Activated CD4-positive, alpha-beta memory T cell treated with anti-CD3 and anti-CD28 coated beads, Interleukin-2, amount 10 ng/mL, durations not matched to agents 7 days and 5 days (primary cell): ENCODE measurements at regions not wholly inside any gene's neighbourhood (a gene's known extent, or its start where the extent isn't known, plus 50 kb on each side); places are given as distances from the start of the nearest gene placed in this dataset.
"Not testable (repeated sequence)": the region's sequence is repeated elsewhere in the genome, so short reads cannot be mapped to it uniquely, and the experiment has no call there.

Experiments used
- CTCF ChIA-PET: fragments of 350-600 bp; sonication (Branson Sonifier 250); formaldehyde crosslinking; loops from one replicate; lab custom pipeline; 2021; ENCODE audit warnings: antibody characterized with exemption, inconsistent platforms; lab: Charles Lee
- POLR2A ChIA-PET: fragments of 350-600 bp; sonication (Branson Sonifier 250); formaldehyde crosslinking; loops from one replicate; lab custom pipeline; 2021; ENCODE audit warnings: antibody characterized with exemption; lab: Charles Lee
- DNase-seq: peaks from one replicate; pipeline ENCODE4 v3.0.0-alpha.2; 2020
- H3K27ac Mint-ChIP-seq: one replicate; pipeline ENCODE4 v1.8.0; 2021; ENCODE audit warnings: mild to moderate bottlenecking, mixed read lengths
- H3K27me3 Mint-ChIP-seq: one replicate; pipeline ENCODE4 v1.8.0; 2021; ENCODE audit warnings: mixed read lengths
- H3K36me3 Mint-ChIP-seq: one replicate; pipeline ENCODE4 v1.8.0; 2021; ENCODE audit warnings: low read depth, mixed read lengths
- H3K4me1 Mint-ChIP-seq: one replicate; pipeline ENCODE4 v1.8.0; 2021; ENCODE audit warnings: mixed read lengths
- H3K4me3 Mint-ChIP-seq: one replicate; pipeline ENCODE4 v1.8.0; 2021; ENCODE audit warnings: mild to moderate bottlenecking, mixed read lengths
- H3K9me3 Mint-ChIP-seq: one replicate; pipeline ENCODE4 v1.8.0; 2021; ENCODE audit warnings: mixed read lengths

DNA sequence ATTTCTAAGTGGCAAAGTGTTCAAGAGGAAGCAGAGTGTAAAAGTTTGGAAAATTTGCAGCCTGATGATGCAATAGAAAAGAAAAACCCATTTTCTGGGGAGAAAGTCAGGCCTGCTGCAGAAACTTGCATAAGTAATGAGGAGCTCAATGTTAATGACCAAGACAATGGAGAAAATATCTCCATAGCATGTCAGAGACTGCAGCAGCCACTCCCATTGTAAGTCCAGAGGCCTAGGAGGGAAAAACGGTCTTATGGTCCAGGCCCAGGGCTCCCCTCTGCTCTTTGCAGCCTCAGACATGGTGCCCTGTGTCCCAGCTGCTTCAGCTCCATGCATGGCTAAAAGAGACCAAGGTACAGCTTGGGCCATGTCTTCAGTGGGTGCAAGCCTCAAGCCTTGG lies 96.6 kb upstream of the GMNC start:
- CTCF ChIA-PET: no interaction called here
- Mint-ChIP-seq H3K27me3 (no peaks in the 10 kb centered on the region), H3K36me3 (no peaks in the 10 kb centered on the region), H3K9me3 (peaks cover 2% of the 10 kb centered on the region), H3K4me3 (no peak overlapping the region), H3K27ac (no peak overlapping the region), H3K4me1 (no peaks in the 10 kb centered on the region)
- POLR2A ChIA-PET: no interaction called here
- no peak for DNase-seq

DNA sequence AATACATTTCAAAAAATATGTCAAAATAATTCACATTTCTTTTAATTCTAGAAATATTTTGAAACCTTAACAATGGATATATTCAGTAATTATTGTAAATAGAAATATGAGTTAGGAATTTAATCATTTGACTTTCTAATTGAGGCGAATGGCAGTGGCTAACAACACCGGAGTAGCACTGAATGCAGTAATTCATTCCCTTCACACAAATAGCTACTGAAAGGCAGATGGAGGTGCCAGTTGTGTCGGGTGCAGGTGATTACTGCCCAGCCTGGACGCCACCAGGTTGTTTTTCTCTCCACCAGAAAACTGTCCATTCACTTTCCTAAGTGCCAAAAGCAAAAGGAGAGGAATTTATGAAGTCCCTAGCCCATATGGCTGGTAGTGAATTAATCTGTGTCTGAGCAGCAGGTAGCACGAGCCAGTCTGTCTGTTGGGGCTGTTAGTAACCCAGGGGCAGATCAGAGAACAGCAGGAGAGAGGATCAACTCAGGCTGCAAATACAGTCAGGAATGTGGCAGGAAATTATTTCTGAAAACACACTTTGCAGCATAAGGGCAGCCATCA lies 79.3 kb upstream of the GMNC start:
- Mint-ChIP-seq H3K9me3 (no peaks in the 10 kb centered on the region), H3K4me1 (no peaks in the 10 kb centered on the region), H3K27me3 (no peaks in the 10 kb centered on the region), H3K4me3 (no peak overlapping the region), H3K36me3 (no peaks in the 10 kb centered on the region), H3K27ac (no peak overlapping the region)
- DNase-seq: no peak
- POLR2A ChIA-PET: no interaction called here
- CTCF ChIA-PET: no interaction called here

DNA sequence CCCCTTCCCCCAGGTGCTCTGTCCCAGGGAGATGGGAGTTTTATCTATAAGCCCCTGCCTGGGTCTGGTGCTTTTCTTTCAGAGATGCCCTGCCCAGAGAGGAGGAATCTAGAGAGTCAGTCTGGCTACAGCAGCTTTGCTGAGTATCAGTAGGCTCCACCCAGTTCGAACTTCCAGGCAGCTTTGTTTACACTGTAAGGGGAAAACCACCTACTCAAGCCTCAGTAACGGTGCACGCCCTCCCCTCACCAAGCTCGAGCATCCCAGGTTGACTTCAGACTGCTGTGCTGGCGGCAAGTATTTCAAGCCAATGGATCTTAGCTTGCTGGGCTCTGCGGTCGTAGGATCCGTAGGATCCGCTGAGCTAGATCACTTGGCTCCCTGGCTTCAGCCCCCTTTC lies 72.1 kb upstream of the GMNC start:
- H3K4me3 Mint-ChIP-seq, POLR2A ChIA-PET, CTCF ChIA-PET, H3K27ac Mint-ChIP-seq, H3K27me3 Mint-ChIP-seq, H3K4me1 Mint-ChIP-seq, H3K36me3 Mint-ChIP-seq, DNase-seq, H3K9me3 Mint-ChIP-seq: not testable (repeated sequence)

DNA sequence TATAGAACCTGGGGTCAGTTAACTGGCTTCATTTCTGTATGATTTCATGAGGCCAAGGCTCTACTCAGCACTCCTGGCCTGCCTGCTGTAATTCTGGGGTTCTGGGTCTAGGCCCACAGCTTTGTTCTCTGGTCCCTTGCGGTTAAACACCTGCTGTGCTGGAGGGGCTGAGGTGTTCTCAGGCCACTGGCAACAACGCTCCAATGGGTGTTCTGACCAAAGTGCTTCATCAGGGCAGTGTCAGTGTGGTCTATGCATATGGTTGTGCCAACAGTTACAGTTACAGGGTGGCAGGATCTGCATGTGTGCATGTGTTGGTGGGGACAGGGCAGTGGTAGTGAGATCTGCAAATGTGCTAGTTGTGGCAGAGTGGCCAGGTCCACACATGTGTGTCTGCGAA lies 64.1 kb upstream of the GMNC start:
- no peak for DNase-seq
- Mint-ChIP-seq H3K27ac (no peak overlapping the region), H3K27me3 (no peaks in the 10 kb centered on the region), H3K9me3 (peaks cover 11% of the 10 kb centered on the region), H3K4me3 (no peak overlapping the region), H3K36me3 (no peaks in the 10 kb centered on the region), H3K4me1 (no peaks in the 10 kb centered on the region)
- CTCF ChIA-PET: interaction anchor here (0.7 kb wide), 2 partner anchors 13 to 454 kb away, joined by 3 to 4 read pairs; no protein-coding TSS in a partner anchor
- POLR2A ChIA-PET: no interaction called here

DNA sequence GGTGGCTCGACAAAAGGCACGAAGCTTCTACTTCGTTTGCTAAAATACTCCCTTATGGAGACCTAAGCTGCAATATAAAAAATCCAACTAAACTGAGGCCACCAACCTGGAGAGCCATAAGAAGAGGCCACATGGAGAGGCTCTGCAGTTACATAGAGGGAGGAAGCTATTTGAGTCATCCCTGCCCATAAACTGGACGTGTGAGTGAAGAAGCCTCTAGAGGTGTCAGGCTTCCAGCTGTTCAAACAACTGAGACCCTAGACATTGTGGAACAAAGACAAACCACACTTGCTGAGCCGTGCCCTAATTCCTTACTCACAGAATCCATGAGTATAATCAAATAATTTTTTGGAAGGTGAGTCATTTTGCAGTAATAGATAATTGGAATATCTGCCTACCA lies 50.2 kb upstream of the GMNC start:
- Mint-ChIP-seq H3K27ac (no peak overlapping the region), H3K27me3 (no peaks in the 10 kb centered on the region), H3K4me1 (no peaks in the 10 kb centered on the region), H3K36me3 (no peaks in the 10 kb centered on the region), H3K9me3 (no peaks in the 10 kb centered on the region), H3K4me3 (no peak overlapping the region)
- no peak for DNase-seq
- CTCF ChIA-PET: no interaction called here
- POLR2A ChIA-PET: no interaction called here
